ENCODE measurements at regions not wholly inside any gene's neighbourhood (a gene's known extent, or its start where the extent isn't known, plus 50 kb on each side); places are given as distances from the start of the nearest gene placed in this dataset.

DNA sequence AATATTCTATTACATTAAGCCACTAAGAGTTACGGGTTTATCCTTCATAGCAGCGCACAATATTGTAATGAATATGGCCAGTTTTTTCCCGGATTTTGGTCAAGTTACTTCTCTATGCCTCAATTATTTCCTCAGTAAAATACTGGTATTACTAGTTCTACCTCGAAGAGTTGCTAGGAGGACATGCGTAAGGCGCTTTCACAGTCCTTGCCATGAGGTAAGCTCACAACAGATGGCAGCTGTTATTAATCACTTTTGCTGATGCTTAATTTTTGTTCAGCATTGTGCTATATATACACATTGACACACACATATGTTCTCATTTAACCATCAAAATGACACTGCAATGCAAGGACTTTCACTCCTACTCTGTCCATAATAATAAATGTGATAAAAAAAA lies 101.5 kb downstream of the SCG2 start:
- no peak for DNase-seq
- Histone ChIP-seq H3K27ac (no peak overlapping the region), H3K27me3 (no peaks in the 10 kb centered on the region), H3K4me1 (ENCODE audit: insufficient read depth) (no peaks in the 10 kb centered on the region), H3K4me3 (no peak overlapping the region), H3K9me3 (no peaks in the 10 kb centered on the region), H3K36me3 (no peaks in the 10 kb centered on the region)
- 93 to 95% (median 95%) methylated on average over 6 of the region's 6 CpGs for WGBS, 3 donors
- TF ChIP-seq EP300 (IDR thresholded peaks at IDR 0.05) (no peak), POLR2A (IDR thresholded peaks at IDR 0.05) (no peak)
- TF ChIP-seq, protein P1, sequence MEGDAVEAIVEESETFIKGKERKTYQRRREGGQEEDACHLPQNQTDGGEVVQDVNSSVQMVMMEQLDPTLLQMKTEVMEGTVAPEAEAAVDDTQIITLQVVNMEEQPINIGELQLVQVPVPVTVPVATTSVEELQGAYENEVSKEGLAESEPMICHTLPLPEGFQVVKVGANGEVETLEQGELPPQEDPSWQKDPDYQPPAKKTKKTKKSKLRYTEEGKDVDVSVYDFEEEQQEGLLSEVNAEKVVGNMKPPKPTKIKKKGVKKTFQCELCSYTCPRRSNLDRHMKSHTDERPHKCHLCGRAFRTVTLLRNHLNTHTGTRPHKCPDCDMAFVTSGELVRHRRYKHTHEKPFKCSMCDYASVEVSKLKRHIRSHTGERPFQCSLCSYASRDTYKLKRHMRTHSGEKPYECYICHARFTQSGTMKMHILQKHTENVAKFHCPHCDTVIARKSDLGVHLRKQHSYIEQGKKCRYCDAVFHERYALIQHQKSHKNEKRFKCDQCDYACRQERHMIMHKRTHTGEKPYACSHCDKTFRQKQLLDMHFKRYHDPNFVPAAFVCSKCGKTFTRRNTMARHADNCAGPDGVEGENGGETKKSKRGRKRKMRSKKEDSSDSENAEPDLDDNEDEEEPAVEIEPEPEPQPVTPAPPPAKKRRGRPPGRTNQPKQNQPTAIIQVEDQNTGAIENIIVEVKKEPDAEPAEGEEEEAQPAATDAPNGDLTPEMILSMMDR (IDR thresholded peaks at IDR 0.05) = no peak
- intact Hi-C loops (cut with DNase I) = no loop called here

GRCh38 chr2:223501641-223502040 lies 100.5 kb downstream of the SCG2 start:
- H3K4me3 ChIP-seq = no peak overlapping the region
- no peaks in the 10 kb centered on the region for H3K4me1 ChIP-seq (ENCODE audit: insufficient read depth)
- H3K27ac ChIP-seq = no peak overlapping the region
- no peaks in the 10 kb centered on the region for H3K36me3 ChIP-seq
- intact Hi-C loops (cut with DNase I) = no loop called here
- H3K27me3 ChIP-seq = no peaks in the 10 kb centered on the region
- TF ChIP-seq, protein P1 (IDR thresholded peaks at IDR 0.05) = no peak
- no peak for TF ChIP-seq EP300 (IDR thresholded peaks at IDR 0.05)
- no peaks in the 10 kb centered on the region for H3K9me3 ChIP-seq
- WGBS, 3 donors = 36 to 45% (median 37%) methylated on average over 2 of the region's 2 CpGs
- DNase-seq = no peak

- WGBS, 3 donors = 65 to 83% (median 77%) methylated on average over 3 of the region's 3 CpGs
Measured at GRCh38 chr2:223503746-223504145, 98.4 kb downstream of the SCG2 start.

GRCh38 chr2:223508372-223508771 lies 93.8 kb downstream of the SCG2 start:
- intact Hi-C loops (cut with DNase I) = no loop called here
- Histone ChIP-seq H3K9me3 (no peaks in the 10 kb centered on the region), H3K27ac (no peak overlapping the region), H3K36me3 (no peaks in the 10 kb centered on the region), H3K4me3 (no peak overlapping the region), H3K4me1 (ENCODE audit: insufficient read depth) (no peaks in the 10 kb centered on the region), H3K27me3 (no peaks in the 10 kb centered on the region)
- TF ChIP-seq, protein P1 (IDR thresholded peaks at IDR 0.05) = no peak
- TF ChIP-seq EP300 (IDR thresholded peaks at IDR 0.05) (no peak), POLR2A (IDR thresholded peaks at IDR 0.05) (no peak)
- 72 to 80% (median 73%) methylated on average over 3 of the region's 3 CpGs for WGBS, 3 donors
- no peak for DNase-seq

More at GRCh38 chr2:223503746-223504145, 98.4 kb downstream of the SCG2 start:
- no peak overlapping the region for H3K27ac ChIP-seq
- H3K36me3 ChIP-seq = no peaks in the 10 kb centered on the region
- TF ChIP-seq EP300 (IDR thresholded peaks at IDR 0.05) = no peak
- TF ChIP-seq POLR2A (IDR thresholded peaks at IDR 0.05) = no peak
- TF ChIP-seq, protein P1 (IDR thresholded peaks at IDR 0.05) = no peak
- H3K9me3 ChIP-seq = no peaks in the 10 kb centered on the region
- no peak overlapping the region for H3K4me3 ChIP-seq
- no peaks in the 10 kb centered on the region for H3K27me3 ChIP-seq
- H3K4me1 ChIP-seq (ENCODE audit: insufficient read depth) = no peaks in the 10 kb centered on the region
- no peak for DNase-seq
- intact Hi-C loops (cut with DNase I) = no loop called here

DNA sequence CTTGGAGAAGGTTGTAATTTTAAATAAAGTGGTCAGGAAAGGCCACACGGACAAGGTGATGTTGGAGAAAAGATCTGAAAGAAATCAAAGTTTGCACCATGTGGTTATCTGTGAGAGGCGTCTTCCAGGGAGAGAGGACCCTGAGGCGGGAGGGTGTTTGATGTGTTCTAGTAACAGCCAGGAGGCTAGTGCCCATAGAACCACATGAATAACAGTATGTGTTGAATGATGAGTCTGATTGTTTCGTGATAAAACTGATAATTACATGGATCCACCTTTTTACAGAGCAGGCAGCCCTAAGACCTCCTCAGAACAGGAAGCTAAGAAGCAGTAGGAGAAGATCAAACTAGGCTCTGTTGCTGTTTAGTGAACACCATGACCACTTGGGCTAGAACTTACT lies 91.4 kb downstream of the SCG2 start:
- DNase-seq = no peak
- Histone ChIP-seq H3K36me3 (no peaks in the 10 kb centered on the region), H3K27me3 (no peaks in the 10 kb centered on the region), H3K27ac (no peak overlapping the region), H3K4me1 (ENCODE audit: insufficient read depth) (no peaks in the 10 kb centered on the region), H3K4me3 (no peak overlapping the region), H3K9me3 (no peaks in the 10 kb centered on the region)
- intact Hi-C loops (cut with DNase I) = no loop called here
- 54 to 83% (median 83%) methylated on average over 4 of the region's 4 CpGs for WGBS, 3 donors
- TF ChIP-seq, protein P1 (IDR thresholded peaks at IDR 0.05) = no peak
- TF ChIP-seq POLR2A (IDR thresholded peaks at IDR 0.05) (no peak), EP300 (IDR thresholded peaks at IDR 0.05) (no peak)
